NCI-H2081 treated with DMSO at 0.1 percent for 48 hours (cell line): ENCODE measurements at regions not wholly inside any gene's neighbourhood (a gene's known extent, or its start where the extent isn't known, plus 50 kb on each side); places are given as distances from the start of the nearest gene placed in this dataset.

Experiments used
- DNase-seq: peaks from one replicate; lab custom pipeline; 2025; lab: John Stamatoyannopoulos, UW

- no peak for DNase-seq
Measured at GRCh38 chr1:50292276-50292675, 131.0 kb downstream of the DMRTA2 start.

- DNase-seq = no peak
Measured at GRCh38 chr1:50289495-50289894, 133.7 kb downstream of the DMRTA2 start.

GRCh38 chr1:50285994-50286393 lies 137.2 kb downstream of the DMRTA2 start:
- no peak for DNase-seq

GRCh38 chr1:50279622-50280330 lies 143.5 kb downstream of the DMRTA2 start:
- DNase-seq = no peak

GRCh38 chr1:50278961-50279360 lies 144.3 kb downstream of the DMRTA2 start:
- no peak for DNase-seq

- DNase-seq = no peak
Measured at GRCh38 chr1:50278410-50278809, 144.8 kb downstream of the DMRTA2 start.

GRCh38 chr1:50275566-50275965 lies 147.7 kb downstream of the DMRTA2 start:
- peak; percentile 67 for DNase-seq

GRCh38 chr1:50272912-50273311 lies 150.3 kb downstream of the DMRTA2 start:
- DNase-seq = no peak

- DNase-seq = peak; percentile 30
Measured at GRCh38 chr1:50271968-50272578, 151.2 kb downstream of the DMRTA2 start.

GRCh38 chr1:50271337-50271736 lies 151.9 kb downstream of the DMRTA2 start:
- no peak for DNase-seq

GRCh38 chr1:50270926-50271325 lies 152.3 kb downstream of the DMRTA2 start:
- no peak for DNase-seq

- no peak for DNase-seq
Measured at GRCh38 chr1:50268049-50268448, 155.2 kb downstream of the DMRTA2 start.

- no peak for DNase-seq
Measured at GRCh38 chr1:50266509-50266908, 156.7 kb downstream of the DMRTA2 start.

- DNase-seq = no peak
Measured at GRCh38 chr1:50265790-50266314, 157.1 kb downstream of the ELAVL4 start.

GRCh38 chr1:50264590-50264989 lies 155.9 kb downstream of the ELAVL4 start:
- no peak for DNase-seq

GRCh38 chr1:50262436-50262835 lies 153.7 kb downstream of the ELAVL4 start:
- DNase-seq = no peak

- DNase-seq = no peak
Measured at GRCh38 chr1:50261951-50262350, 153.2 kb downstream of the ELAVL4 start.

GRCh38 chr1:50257940-50258685 lies 149.4 kb downstream of the ELAVL4 start:
- DNase-seq = no peak

GRCh38 chr1:50257029-50257428 lies 148.3 kb downstream of the ELAVL4 start:
- no peak for DNase-seq
